GM19351 (cell line): ENCODE measurements at regions not wholly inside any gene's neighbourhood (a gene's known extent, or its start where the extent isn't known, plus 50 kb on each side); places are given as distances from the start of the nearest gene placed in this dataset.

ENCODE experiments used
- ATAC-seq: cut with Tn5 transposase; IDR thresholded peaks from one replicate; pipeline ENCODE4 v1.9.1; 2021; ENCODE audit warnings: mild to moderate bottlenecking, moderate library complexity; ENCODE audit not compliant: unreplicated experiment

DNA sequence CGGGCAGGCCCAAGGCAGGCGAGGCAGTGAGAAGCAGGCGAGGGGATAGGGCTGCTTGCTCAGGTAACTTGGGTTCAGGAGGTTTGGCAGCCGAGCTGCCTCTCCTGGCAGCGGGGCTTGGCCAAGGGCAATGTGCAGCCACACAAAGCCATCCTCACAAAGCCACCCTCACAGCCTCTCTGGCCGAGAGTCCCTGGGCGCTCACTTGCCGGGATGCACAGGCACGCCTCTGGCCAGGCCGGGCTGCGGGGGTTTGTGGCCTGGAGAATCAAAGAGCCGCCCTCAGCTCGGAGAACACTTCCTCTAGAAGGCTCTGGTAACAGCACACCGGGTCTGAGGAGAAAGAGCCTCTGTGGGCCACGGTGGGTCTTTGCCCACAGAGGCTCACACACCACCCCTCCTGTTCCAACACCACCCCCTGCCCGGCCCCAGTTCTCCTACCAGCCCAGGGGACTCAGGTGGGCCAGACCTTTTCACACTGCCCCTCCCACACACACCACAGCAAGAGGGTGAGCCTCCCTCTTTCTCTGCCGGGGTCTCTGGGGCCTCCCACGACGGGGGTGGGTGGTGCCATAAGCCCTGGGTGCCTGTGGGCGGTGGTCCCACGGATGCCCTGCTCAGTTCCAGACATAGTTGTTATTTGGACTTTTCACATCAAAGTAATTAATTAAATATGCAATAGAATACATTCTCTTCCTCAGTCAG lies 186.9 kb downstream of the ZFP36L2 start:
- ATAC-seq = no peak

DNA sequence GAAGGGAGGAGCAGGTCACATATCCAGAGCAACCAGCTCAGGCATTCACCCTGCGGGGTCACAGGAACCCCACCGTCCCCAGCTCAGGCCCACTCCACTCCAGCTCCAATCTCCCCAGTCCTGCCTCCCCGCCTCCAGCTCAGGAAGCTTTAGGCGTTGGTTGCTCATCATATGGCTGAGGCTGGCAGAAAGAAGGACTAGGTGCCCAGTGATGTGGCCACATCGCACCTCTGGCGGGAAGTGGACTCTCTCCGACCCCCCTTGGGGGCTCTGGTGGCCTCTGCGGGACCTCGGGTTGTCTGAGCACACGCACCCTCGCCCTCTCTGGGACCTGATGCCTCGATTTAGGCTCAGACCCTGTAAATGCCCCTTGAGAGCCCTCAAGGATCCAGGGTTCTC lies 187.7 kb downstream of the ZFP36L2 start:
- no peak for ATAC-seq

DNA sequence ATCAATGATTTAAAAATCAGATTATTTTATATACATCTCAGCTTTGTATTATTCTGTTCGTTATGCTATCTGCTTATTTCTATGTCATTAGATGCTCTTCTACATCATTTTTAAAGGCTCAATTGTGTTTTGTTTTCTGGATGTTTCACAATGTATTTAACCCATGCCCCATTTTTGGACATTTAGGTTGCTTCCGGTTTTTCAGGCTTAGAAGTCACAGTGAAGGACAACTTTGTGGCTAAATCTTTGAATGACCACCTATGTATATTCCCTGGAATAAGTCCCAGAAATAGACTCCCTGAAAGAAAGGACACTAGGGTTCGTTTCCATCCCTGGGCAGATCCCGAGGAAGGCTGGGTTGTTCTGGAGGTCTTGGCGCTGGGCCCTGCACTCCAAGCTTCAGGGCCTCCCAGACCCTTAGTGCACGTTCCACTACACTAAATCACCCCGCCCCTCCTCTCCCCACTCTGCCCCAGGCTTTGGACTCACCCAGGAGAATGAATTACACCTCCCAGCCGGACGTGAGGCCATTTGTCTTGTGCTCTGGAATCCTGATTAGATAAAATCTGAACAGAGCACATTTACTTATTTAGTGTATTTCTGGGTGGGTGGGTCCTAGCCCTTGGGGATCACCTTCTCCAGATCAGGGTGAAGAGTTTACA lies 188.2 kb downstream of the ZFP36L2 start:
- ATAC-seq = no peak

DNA sequence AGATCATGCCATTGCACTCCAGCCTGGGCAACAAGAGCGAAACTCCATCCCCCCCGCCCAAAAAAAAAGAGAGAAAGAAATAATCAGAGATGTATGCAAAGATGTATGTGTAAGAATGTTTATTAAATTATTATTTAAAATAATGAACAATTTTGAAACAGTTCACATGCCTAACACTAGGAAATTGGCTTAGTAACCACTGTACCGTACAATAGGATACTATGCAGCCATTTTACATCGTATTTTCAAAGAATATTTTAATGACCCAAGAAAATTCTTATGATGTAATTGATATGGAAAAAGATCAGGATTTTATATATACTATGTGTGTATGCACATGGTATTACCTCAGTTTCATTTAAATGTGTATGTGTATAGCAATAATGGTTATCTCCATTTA lies 190.5 kb downstream of the ZFP36L2 start:
- no peak for ATAC-seq

DNA sequence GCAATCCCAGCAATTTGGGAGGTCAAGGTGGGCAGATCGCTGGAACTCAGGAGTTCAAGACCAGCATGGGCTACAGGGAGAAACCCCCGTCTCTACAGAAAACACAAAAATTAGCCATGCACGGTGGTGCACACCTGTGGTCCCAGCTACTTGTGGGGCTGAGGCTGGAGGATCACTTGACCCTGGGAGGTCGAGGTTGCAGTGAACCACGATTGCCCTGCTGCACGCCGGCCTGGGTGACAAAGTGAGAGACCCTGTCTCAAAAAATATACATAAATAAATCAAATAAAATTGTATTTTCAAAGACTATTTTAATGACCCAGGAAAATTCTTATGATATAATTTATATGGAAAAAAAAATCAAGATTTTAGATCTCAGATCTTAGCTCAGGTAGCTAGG lies 191.5 kb downstream of the ZFP36L2 start:
- no peak for ATAC-seq

DNA sequence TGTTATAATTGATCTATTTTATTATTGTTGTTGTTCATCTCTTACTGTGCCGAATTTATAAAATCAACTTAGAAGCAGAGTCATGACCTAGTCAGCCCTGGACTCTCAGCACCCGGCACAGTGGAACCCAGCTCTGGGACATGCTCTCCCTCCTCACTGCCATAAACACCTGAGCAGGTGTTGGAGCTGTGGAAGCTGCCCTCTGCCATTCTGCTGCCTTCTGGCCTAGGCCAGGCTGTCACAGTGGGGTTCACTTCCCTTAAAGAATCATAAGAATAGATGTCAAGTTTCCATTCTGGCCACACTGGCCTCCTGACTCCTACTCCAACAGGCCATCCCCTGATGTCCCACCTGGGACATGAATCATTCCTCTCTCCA lies 192.2 kb downstream of the ZFP36L2 start:
- no peak for ATAC-seq

DNA sequence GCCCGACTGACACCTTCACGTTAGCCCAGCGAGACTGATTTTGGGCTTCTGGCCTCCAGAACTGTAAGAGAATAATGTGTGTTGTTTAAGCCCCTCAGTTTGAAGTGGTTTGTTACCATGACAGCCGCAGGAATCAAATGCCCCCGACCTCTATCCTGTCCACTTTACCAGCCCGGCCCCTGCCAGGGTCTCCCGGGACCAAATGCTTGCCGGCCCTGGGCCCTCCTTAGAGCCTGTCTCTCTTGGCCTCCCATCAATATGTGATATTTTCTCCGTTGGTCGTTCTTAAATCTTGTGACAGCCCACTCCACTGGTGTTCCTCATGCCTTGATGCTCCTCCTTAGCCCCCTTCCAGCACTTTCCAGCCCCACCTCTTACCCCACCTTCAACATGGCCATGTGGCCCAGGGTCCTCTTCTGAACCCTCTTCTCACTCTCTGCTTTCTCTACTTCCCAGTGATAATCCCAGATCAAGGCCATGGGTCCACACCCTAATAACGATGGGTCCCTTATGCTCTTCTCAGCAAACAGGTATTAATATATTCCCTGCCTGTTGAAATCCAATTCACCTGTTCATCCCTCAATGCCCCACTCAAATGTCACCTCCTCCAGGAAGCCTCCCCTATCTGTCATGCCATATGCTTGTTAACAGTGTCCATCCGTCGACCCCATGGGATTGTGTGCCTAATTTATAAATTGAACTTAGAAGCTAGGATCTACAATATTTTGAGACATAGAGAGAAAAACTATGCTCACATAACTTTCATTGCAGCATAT lies 192.8 kb downstream of the ZFP36L2 start:
- no peak for ATAC-seq

DNA sequence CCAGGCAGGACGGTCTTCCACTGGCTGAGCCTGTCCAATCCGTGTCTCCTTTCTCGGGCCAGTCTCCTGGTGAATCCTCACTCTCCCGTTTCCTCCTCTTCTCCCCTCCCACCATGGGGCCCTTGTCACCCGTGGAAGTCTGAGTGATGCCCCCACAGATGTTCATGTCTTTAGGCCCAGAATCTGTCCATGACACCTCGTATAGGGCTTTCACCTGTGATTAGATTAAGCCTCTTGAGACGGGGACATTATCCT lies 193.5 kb downstream of the ZFP36L2 start:
- ATAC-seq = no peak

DNA sequence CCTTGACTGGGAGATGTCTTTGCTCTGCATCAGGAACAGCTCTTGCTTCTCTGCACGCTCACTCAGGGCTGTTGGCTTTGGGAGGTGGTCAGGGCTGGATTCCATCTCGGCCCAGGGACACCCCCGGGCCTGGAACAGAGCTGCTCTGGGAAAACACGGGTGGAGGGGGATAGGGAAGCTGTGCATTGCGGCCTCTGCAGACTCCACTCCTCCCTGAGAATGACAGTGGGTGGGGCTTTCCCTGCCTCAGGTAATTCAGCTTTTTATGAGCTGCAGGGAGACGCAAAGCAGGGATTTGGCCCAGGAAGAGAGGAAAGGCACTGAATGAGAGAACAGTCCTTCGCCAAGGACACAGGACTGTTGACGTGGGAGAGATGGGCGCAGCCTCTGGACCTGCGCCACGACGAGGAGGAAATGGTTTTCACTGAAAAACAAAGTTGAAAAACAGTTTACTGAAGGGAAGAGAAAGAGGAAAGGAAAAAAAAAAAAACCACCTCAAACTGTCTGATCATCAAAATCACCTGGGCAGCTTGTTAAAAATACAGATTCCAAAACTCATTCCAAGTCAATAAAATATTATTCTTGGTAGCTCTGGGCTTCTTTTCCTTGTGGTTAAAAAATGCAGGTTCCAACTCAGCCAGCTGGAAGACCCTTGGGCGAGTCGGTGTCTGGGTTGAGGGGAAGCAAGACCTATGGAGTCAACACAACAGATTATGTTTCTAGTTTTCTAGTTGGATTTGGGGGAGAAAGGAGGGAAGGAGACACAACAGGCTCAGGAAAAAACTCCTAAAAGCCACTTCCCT lies 194.0 kb downstream of the ZFP36L2 start:
- ATAC-seq = no peak

DNA sequence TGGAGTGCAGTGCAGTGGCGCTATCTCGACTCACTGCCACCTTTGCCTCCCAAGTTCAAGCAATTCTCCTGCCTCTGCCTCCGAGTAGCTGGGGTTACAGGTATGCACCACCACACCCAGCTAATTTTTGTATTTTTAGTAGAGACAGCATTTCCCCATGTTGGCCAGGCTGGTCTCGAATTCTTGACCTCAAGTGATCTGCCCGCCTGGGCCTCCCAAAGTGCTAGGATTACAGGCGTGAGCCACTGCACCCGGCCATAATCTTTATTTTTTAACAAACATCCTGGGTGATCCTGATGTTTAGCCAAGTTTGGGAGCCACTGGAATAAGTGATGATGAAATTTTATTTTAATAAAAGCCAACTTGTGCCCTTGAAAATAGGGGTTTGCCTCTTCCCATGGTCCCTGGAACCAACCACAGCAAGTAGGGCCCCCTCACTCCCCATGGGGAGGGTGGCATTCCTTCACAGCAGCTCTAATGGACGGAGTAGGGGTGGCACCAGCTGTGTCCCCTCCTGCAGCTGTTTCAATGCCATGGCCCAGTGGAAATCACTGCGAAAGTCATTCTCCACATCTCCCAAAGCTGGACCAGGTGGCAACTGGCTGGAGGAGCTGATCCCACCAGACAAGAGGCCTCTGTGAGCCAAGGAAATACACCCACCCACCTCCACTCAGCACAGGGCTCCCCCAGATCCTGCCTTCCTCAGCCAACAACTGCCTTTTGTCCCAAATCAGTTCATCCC lies 194.8 kb downstream of the ZFP36L2 start:
- no peak for ATAC-seq

DNA sequence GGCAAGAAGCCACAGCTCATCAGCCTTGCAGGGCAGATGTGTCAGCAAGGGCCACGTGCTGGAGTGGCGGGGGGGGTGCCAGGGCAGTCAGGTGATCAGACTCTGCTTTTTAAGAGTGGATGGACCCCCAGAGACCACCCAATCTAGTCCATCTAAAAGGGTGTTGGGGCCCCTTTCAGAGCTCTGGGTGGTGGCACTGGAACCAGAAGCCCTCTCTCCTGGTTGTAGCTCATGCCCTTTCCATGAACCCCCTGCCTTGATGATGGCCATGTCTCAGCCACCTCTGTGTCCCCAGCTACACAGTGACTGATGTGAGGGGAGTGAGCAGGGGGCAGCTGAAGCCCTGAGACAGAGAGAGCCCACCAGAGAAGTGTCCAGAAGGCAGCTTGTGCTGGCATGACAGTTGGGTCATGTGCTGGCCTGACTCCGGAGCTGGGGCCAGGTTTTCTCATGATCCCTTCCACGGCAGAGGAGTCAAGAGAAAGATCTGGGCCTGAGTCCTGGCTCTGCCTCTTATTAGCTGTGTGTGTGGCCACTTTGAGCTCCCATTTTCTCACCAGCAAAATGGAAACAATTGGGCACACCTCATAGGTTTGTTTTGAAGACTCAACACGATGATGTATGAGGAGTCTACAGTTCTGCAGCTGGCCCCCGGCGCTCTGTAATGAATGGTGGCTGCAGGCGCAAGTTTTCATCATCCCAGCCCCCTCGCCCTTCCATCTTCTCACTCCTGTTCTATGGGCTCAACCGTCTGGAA lies 195.7 kb downstream of the ZFP36L2 start:
- no peak for ATAC-seq

DNA sequence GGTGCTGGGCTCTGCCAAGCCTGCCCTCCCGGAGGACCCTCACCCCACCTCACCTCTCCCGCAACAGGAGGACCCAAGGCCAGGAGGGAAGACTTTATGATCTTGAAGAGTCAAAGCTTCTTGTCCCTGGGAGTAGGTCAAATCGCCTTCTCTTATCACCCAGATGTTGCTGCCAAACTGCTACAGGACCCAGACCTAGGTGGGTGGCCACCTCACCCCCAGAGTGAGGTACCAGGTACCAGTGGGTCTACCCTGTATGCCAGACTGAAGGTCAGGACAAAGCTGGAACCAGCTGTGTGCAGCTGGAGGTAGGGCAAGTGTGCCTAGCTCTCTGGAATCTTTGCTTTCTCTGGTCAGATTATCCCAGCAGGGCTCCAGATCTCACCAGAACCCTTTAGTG lies 197.2 kb downstream of the ZFP36L2 start:
- ATAC-seq = no peak

DNA sequence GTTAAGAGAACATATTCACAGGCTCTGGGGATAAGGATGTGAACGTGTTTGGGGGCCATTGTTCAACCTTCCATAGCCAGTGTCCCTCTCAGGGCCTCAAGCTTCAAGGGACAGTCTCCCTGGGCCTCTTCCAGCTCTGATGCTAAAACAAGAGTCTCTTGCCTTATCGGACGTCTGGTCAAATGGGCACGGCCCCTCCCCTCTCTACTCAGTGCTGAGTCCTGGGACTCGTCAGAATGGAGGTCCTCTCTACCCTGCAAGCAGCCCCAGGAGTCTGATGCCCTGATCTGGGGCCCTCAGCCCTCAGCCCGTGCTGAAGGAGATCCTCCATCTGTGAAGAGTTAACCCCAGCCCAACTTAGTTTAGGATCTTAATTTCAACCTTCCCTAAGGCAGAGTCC lies 198.2 kb downstream of the ZFP36L2 start:
- ATAC-seq = no peak

DNA sequence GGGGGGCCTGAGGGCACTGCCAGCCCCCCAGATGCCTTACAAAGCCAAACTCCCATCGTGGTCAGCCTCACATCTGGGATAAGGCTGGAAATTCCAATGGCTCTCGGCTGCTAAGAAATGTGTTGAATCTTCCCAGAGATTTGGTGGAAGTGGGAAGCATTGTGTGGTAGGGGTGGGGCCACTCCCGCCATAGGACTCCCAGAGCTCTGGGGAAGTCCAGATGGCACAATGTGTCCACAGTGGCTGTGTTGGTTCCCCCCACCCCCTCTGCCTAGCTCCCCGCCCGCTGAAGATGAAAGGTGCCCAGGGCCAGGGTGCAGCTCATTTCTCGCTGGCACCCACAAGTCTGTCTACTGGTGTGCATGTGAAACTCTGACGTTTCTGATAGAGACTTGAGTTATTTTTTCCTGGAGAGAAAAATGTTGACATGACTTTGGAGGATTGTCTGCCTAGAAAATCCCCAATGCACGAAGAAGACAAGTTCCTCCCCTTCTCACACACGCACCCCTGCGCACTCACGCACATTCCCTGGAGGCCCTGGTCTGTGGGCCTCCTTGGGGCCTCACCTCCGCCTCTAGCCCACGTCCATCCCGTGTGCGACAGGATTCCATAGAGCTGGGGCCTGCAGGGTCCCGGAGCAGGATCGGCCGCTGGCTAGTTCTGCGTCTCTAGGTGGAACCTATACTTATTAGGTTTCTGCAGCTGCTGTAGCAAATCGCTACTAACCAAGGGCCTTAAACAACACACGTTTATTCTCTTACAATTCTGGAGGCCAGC lies 199.1 kb downstream of the ZFP36L2 start:
- ATAC-seq = no peak

DNA sequence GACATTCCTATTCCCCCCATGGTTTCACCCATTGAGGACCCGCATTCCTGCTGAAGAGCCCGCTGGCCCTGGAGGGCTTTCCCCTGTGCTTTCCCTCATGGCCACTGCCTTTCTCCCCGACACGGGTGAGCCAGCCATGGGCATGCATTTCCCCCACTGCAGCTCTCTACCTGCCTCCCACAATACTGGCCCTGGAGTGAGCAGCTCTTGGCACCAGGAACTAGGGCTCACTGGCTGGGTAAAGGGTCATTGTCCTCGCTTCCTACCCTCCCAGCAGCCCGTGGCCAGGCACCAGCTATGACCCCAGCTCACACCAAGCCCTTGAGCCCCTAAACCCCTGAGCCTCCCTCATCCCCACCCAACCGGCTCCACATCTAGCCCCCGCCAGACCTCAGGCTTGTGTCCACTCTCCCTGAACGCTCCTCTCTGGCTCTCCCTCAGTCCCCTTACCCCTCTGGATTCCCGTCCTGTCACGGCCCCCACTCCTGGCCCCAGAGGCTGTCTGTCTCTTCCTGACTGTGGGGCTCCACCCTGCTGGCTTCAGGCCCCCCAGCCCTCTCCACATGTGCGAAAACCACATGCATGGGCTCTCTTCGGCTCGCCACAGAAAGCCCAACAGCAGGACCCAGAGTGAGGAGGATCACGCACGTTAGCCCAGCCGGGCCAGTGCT lies 199.8 kb downstream of the ZFP36L2 start:
- ATAC-seq = no peak

DNA sequence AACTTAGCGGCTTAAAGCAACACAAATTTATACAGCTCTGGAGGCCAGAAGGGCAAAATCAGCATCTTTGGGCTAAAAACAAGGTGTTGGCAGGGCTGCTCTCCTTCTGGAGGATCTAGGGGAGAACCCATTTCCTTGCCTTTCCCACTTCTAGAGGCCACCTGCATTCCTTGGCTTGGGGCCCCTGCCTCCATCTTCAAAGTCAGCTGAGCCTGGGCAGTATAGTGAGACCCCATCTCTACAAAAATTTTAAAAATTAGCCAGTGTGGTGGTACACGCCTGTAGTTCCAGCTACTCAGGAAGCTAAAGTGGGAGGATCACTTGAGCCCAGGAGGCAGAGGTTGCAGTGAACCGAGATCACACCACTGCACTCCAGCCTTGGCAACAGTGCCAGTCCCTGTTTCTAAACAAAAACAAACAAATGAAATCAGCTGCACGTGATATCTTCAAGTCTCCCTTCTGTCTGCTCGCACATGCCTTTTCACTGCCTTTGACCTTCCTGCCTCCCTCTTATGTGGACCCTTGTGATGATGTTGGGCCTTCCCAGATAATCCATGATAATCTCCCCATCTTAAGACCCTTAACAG lies 200.6 kb downstream of the ZFP36L2 start:
- no peak for ATAC-seq

DNA sequence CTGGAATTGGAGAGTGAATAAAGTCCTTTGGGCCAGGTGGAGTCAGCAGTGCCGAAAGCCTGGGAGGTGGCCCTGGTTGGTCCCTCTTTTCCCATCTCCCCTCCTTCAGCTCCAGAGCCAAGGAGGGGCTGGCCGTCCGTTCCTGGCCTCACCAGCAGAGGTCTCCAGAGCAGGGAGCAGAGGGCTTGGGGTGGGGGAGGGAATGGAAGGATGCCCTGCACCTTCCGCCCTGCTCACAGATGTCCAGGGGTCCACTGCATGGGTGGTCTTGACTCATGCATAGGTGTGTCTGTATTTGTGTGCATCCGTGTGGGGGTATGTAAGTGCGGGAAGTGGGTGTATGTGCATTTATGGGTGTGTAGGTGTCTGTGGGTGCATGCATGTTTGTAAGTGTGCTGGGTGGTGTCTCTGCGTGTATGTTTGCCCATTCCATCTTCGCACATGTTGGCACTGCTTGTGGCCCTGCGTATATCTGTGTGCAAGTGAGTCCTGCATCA lies 201.8 kb downstream of the ZFP36L2 start:
- ATAC-seq = no peak

DNA sequence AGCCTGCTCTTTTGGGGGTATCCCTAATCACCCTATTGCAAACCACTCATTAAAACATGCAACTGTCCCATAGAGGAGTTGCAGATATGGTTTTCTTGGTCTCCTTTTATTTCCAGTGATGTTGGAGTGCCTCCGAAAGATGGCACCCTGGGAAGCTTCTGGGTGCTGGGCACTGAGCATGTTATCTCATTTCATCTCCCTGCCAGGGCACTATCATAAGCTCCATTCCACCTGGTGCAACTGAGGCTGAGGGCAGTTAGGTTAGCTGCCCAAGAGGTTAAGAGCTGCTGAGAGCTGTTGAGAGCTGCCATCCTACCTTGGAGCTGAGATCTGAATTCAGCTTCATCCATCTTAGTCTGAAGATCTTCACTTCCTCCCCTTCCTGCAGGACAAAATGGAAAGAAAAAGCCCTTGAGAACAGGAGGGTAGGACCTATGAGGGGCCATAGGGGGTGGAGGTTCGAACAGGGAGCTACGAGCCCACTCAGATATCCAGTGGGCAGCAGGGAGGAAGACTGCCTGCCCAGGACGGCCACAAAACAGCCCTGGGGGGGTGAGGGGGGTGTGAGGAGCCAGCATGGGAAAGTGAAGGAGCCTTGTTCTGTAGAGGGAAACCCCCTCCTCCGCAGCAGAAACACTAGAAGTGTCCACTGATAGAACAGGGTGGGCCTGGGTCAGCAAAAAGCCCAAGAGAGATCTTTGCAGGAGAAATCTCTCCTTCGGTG lies 202.5 kb downstream of the ZFP36L2 start:
- no peak for ATAC-seq
